Activated CD8-positive, alpha-beta T cell treated with anti-CD3 and anti-CD28 coated beads, Interleukin-2, amount 10 ng/mL, durations not matched to agents 7 days and 5 days (primary cell): ENCODE measurements at regions not wholly inside any gene's neighbourhood (a gene's known extent, or its start where the extent isn't known, plus 50 kb on each side); places are given as distances from the start of the nearest gene placed in this dataset.

Source experiments
- ATAC-seq: fragments of 150-1000 bp; cut with Tn5 transposase; one replicate; pipeline ENCODE4 v1.10.0; 2021; ENCODE audit warnings: moderate library complexity
- CTCF ChIA-PET: fragments of 350-600 bp; sonication (Branson Sonifier 250); formaldehyde crosslinking; loops from one replicate; lab custom pipeline; 2021; ENCODE audit warnings: antibody characterized with exemption; lab: Charles Lee
- POLR2A ChIA-PET: fragments of 350-600 bp; sonication (Branson Sonifier 250); formaldehyde crosslinking; loops from one replicate; lab custom pipeline; 2021; ENCODE audit warnings: antibody characterized with exemption; lab: Charles Lee
- DNase-seq: peaks from one replicate; pipeline ENCODE4 v3.0.0-alpha.2; 2020
- H3K27ac Mint-ChIP-seq: one replicate; pipeline ENCODE4 v1.8.0; 2021; ENCODE audit warnings: mild to moderate bottlenecking, mixed read lengths
- H3K27me3 Mint-ChIP-seq: one replicate; pipeline ENCODE4 v1.8.0; 2021; ENCODE audit warnings: low read depth, mixed read lengths
- H3K36me3 Mint-ChIP-seq: one replicate; pipeline ENCODE4 v1.8.0; 2021; ENCODE audit warnings: low read depth, mixed read lengths
- H3K4me1 Mint-ChIP-seq: one replicate; pipeline ENCODE4 v1.8.0; 2021; ENCODE audit warnings: low read depth, mixed read lengths
- H3K4me3 Mint-ChIP-seq: one replicate; pipeline ENCODE4 v1.8.0; 2021; ENCODE audit warnings: mild to moderate bottlenecking, mixed read lengths
- H3K9me3 Mint-ChIP-seq: one replicate; pipeline ENCODE4 v1.8.0; 2022; ENCODE audit warnings: mixed read lengths; ENCODE audit not compliant: insufficient read depth

DNA sequence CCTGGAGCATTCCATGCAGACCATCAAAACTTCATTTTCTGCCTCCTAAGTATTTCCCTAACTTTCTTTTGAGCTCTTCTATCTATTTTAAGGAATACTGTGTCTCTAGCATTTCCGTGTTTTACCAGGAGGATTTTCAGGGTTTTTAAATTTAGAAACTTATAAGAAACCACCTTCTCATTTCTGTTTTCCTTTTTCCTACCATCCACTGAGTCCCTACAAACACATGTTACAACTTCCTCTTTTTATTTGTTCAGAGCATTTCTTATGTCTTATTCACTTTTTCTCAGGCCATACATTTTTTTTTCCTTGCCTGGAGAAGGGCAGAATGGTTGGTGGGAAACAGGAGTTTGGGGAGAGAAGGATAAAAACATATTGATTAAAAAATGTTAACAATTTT lies 130.0 kb upstream of the BMP5 start:
- ChIA-PET CTCF (no interaction called here), POLR2A (no interaction called here)
- H3K9me3 Mint-ChIP-seq: no peaks in the 10 kb centered on the region
- H3K4me3 Mint-ChIP-seq: no peak overlapping the region
- no peaks in the 10 kb centered on the region for H3K36me3 Mint-ChIP-seq
- H3K27ac Mint-ChIP-seq: no peak overlapping the region
- ATAC-seq: no peak
- no peak for DNase-seq
- no peaks in the 10 kb centered on the region for H3K27me3 Mint-ChIP-seq
- H3K4me1 Mint-ChIP-seq: no peaks in the 10 kb centered on the region

GRCh38 chr6:56004426-56004825 lies 129.0 kb upstream of the BMP5 start:
- DNase-seq (no peak), ATAC-seq (no peak)
- Mint-ChIP-seq H3K9me3 (no peaks in the 10 kb centered on the region), H3K4me1 (no peaks in the 10 kb centered on the region), H3K27me3 (no peaks in the 10 kb centered on the region), H3K4me3 (no peak overlapping the region), H3K27ac (no peak overlapping the region), H3K36me3 (no peaks in the 10 kb centered on the region)
- ChIA-PET CTCF (no interaction called here), POLR2A (no interaction called here)

- ChIA-PET POLR2A (no interaction called here), CTCF (no interaction called here)
- DNase-seq (no peak), ATAC-seq (no peak)
- Mint-ChIP-seq H3K36me3 (no peaks in the 10 kb centered on the region), H3K27ac (no peak overlapping the region), H3K4me3 (no peak overlapping the region), H3K9me3 (no peaks in the 10 kb centered on the region), H3K27me3 (no peaks in the 10 kb centered on the region), H3K4me1 (no peaks in the 10 kb centered on the region)
Measured at GRCh38 chr6:56003616-56004015, 128.2 kb upstream of the BMP5 start.

GRCh38 chr6:56002336-56002735 lies 126.9 kb upstream of the BMP5 start:
- Mint-ChIP-seq H3K4me3 (no peak overlapping the region), H3K4me1 (no peaks in the 10 kb centered on the region), H3K9me3 (no peaks in the 10 kb centered on the region), H3K27ac (no peak overlapping the region), H3K27me3 (no peaks in the 10 kb centered on the region), H3K36me3 (no peaks in the 10 kb centered on the region)
- POLR2A ChIA-PET: no interaction called here
- DNase-seq: no peak
- ATAC-seq: no peak
- CTCF ChIA-PET: no interaction called here

DNA sequence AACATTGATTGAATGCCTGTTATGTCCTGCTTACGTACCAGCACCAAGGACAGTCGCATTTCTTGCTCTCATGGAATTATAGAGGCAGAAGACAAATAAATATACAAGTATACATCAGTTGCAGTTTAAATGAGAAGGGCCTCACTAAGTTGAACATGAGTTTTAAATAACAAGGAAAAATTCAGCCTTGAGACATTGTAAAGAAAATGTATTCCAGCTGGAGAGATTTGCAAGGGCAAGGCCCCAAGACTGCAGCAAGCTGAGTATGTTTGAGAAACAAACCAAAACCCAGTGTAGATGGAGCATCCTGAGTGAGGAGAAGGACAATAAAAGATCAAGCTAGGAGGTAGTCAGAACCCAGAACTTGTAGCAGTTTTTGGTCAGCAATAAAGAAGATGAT lies 123.2 kb upstream of the BMP5 start:
- H3K27me3 Mint-ChIP-seq: no peaks in the 10 kb centered on the region

GRCh38 chr6:55997223-55997874 lies 122.0 kb upstream of the BMP5 start:
- ChIA-PET POLR2A (no interaction called here), CTCF (no interaction called here)
- DNase-seq: no peak
- H3K36me3 Mint-ChIP-seq: no peaks in the 10 kb centered on the region
- no peaks in the 10 kb centered on the region for H3K27me3 Mint-ChIP-seq
- ATAC-seq: no peak
- H3K9me3 Mint-ChIP-seq: peaks cover 24% of the 10 kb centered on the region
- no peaks in the 10 kb centered on the region for H3K4me1 Mint-ChIP-seq
- no peak overlapping the region for H3K27ac Mint-ChIP-seq
- no peak overlapping the region for H3K4me3 Mint-ChIP-seq

More for the DNA sequence above, 123.2 kb upstream of the BMP5 start:
- Mint-ChIP-seq H3K4me3 (no peak overlapping the region), H3K4me1 (no peaks in the 10 kb centered on the region), H3K27ac (no peak overlapping the region), H3K36me3 (no peaks in the 10 kb centered on the region), H3K9me3 (peaks cover 22% of the 10 kb centered on the region)
- ChIA-PET CTCF (no interaction called here), POLR2A (no interaction called here)
- no peak for DNase-seq
- no peak for ATAC-seq

DNA sequence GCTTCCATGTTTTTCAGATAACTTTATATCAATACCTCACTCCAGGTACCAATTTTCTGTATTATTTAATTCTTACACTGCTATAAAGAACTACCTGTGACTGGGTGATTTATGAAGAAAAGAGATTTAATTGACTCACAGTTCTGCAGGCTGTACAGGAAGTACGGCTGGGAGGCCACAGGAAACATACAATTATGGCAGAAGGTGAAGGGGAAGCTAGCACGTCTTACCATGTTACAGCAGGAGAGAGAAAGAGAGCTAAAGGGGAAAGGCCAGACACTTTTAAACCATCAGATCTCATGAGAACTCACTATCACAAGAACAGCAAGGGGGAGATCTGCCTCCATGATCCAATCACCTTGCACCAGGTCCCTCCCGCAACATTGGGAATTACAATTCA lies 119.1 kb upstream of the BMP5 start:
- POLR2A ChIA-PET: no interaction called here
- Mint-ChIP-seq H3K36me3 (no peaks in the 10 kb centered on the region), H3K27ac (no peak overlapping the region), H3K27me3 (no peaks in the 10 kb centered on the region), H3K9me3 (peaks cover 35% of the 10 kb centered on the region), H3K4me3 (no peak overlapping the region), H3K4me1 (no peaks in the 10 kb centered on the region)
- DNase-seq (no peak), ATAC-seq (no peak)
- CTCF ChIA-PET: no interaction called here

DNA sequence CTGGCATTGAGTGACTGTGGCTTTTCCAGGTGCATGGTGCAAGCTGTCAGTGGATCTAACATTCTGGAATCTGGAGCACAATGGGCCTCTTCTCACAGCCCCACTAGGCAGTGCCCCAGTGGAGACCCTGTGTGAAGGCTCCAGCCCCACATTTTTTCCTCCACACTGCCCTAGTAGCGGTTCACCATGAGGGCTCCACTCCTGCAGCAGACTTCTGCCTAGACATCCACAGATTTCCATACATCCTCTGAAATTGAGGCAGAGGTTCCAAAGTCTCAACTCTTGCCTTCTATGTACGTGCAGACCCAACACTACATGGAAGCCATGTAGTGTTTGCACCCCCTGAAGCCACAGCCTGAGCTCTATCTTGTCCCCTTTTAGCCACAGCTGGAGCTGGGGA lies 118.0 kb upstream of the BMP5 start:
- ATAC-seq (no peak), DNase-seq (no peak)
- Mint-ChIP-seq H3K36me3 (no peaks in the 10 kb centered on the region), H3K27me3 (no peaks in the 10 kb centered on the region), H3K4me3 (no peak overlapping the region), H3K27ac (no peak overlapping the region), H3K9me3 (peaks cover 35% of the 10 kb centered on the region), H3K4me1 (no peaks in the 10 kb centered on the region)
- ChIA-PET CTCF (no interaction called here), POLR2A (no interaction called here)

DNA sequence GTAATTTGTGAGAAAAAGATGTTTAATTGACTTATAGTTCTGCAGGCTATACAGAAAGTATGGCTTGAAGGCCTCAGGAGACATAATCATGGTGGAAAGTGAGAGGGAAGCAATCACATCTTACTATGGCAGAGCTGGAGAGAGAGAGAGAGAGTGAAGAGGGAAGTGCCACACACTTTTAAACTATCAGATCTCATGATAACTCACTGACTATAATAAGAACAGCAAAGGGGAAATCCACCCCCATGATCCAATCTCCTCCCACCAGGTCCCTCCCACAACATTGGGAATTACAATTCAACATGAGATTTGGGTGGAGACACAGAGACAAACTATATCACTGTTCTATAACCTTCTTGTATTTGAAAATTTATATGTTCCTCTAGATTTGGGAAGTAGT lies 117.2 kb upstream of the BMP5 start:
- no peaks in the 10 kb centered on the region for H3K4me1 Mint-ChIP-seq
- DNase-seq (no peak), ATAC-seq (no peak)
- ChIA-PET POLR2A (no interaction called here), CTCF (no interaction called here)
- H3K27ac Mint-ChIP-seq: no peak overlapping the region
- no peaks in the 10 kb centered on the region for H3K27me3 Mint-ChIP-seq
- H3K4me3 Mint-ChIP-seq: no peak overlapping the region
- peaks cover 35% of the 10 kb centered on the region for H3K9me3 Mint-ChIP-seq
- no peaks in the 10 kb centered on the region for H3K36me3 Mint-ChIP-seq

- CTCF ChIA-PET: no interaction called here
- H3K4me3 Mint-ChIP-seq: no peak overlapping the region
- ATAC-seq: no peak
- no peaks in the 10 kb centered on the region for H3K4me1 Mint-ChIP-seq
- H3K27ac Mint-ChIP-seq: no peak overlapping the region
- DNase-seq: no peak
- H3K27me3 Mint-ChIP-seq: no peaks in the 10 kb centered on the region
- POLR2A ChIA-PET: no interaction called here
- H3K36me3 Mint-ChIP-seq: no peaks in the 10 kb centered on the region
- peaks cover 3% of the 10 kb centered on the region for H3K9me3 Mint-ChIP-seq
Measured at GRCh38 chr6:55985309-55985708, 109.9 kb upstream of the BMP5 start.

DNA sequence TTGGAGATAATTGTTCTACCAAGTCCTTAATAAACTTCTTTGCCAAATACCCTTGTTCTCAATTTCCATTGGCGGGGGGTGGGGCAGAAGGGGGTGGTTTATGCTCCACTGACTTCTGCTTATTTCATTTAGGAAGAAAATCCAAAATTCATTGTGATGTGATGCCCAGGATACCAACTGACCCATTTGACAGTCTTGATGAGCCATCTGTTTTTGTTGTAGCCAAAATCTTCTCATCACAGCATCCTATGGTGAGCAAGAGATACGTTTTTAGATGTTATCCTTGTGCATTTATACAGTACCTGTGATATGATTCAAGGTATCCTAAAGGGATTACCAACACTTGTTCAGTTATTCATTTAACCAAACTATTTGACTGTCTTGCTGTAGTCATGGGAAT lies 108.5 kb upstream of the BMP5 start:
- no peaks in the 10 kb centered on the region for H3K36me3 Mint-ChIP-seq
- H3K27me3 Mint-ChIP-seq: no peaks in the 10 kb centered on the region
- H3K4me3 Mint-ChIP-seq: no peak overlapping the region
- H3K4me1 Mint-ChIP-seq: no peaks in the 10 kb centered on the region
- H3K9me3 Mint-ChIP-seq: no peaks in the 10 kb centered on the region
- DNase-seq (no peak), ATAC-seq (no peak)
- H3K27ac Mint-ChIP-seq: no peak overlapping the region
- CTCF ChIA-PET: no interaction called here
- POLR2A ChIA-PET: no interaction called here

DNA sequence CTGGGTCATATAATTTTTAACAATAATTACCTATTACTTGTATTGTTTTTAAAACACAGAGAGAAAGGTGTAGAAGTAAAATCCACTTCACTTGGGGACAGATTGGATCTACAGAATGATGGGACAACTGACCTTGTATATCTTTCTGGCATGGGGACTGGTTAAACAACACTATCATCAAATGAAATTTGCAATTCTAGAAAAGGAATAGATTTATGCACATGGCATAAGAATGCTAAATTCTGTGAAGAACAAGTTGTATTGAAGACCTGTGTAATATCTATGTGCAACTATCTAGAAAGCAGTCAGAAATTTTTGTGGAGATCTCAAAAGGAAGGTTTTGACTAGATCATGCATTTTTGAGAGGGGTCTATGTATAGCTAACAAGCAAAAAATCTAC lies 106.3 kb upstream of the BMP5 start:
- H3K9me3 Mint-ChIP-seq: no peaks in the 10 kb centered on the region
- no peaks in the 10 kb centered on the region for H3K27me3 Mint-ChIP-seq
- ATAC-seq (no peak), DNase-seq (no peak)
- POLR2A ChIA-PET: no interaction called here
- no peak overlapping the region for H3K27ac Mint-ChIP-seq
- no peak overlapping the region for H3K4me3 Mint-ChIP-seq
- no peaks in the 10 kb centered on the region for H3K36me3 Mint-ChIP-seq
- H3K4me1 Mint-ChIP-seq: no peaks in the 10 kb centered on the region
- CTCF ChIA-PET: no interaction called here

GRCh38 chr6:55980627-55981211 lies 105.3 kb upstream of the BMP5 start:
- Mint-ChIP-seq H3K4me3 (no peak overlapping the region), H3K9me3 (no peaks in the 10 kb centered on the region), H3K36me3 (no peaks in the 10 kb centered on the region), H3K4me1 (no peaks in the 10 kb centered on the region), H3K27ac (no peak overlapping the region), H3K27me3 (no peaks in the 10 kb centered on the region)
- DNase-seq (no peak), ATAC-seq (no peak)
- POLR2A ChIA-PET: no interaction called here
- CTCF ChIA-PET: no interaction called here
